HepG2 (cell line): ENCODE measurements at regions not wholly inside any gene's neighbourhood (a gene's known extent, or its start where the extent isn't known, plus 50 kb on each side); places are given as distances from the start of the nearest gene placed in this dataset.
"Not testable (repeated sequence)": the region's sequence is repeated elsewhere in the genome, so short reads cannot be mapped to it uniquely, and the experiment has no call there.

Source experiments
- MAFG ChIP-seq: sonication (generic); formaldehyde crosslinking; IDR thresholded peaks from 2 replicates; pipeline ENCODE4 v1.5.1; 2020; ENCODE audit warnings: mild to moderate bottlenecking, missing genetic modification reagents
- ZFP37 ChIP-seq: sonication (generic); formaldehyde crosslinking; IDR thresholded peaks from 2 replicates; pipeline ENCODE4 v1.4.0; 2020; ENCODE audit warnings: missing genetic modification reagents, borderline replicate concordance

- TF ChIP-seq ZFP37, MAFG (CRISPR knock-in tag): not testable (repeated sequence)
Observed at GRCh38 chr19:28116379-28116778, 1096.6 kb downstream of the UQCRFS1 start.
